CD14-positive monocyte (primary cell): ENCODE measurements at regions not wholly inside any gene's neighbourhood (a gene's known extent, or its start where the extent isn't known, plus 50 kb on each side); places are given as distances from the start of the nearest gene placed in this dataset.

Experiments
- DNase-seq, 3 donors: peaks; one replicate each; pipeline ENCODE4 v3.0.0-alpha.2; 2011 to 2022
- H2AFZ ChIP-seq: 2 replicates; pipeline ENCODE4 v1.6.0; 2012; ENCODE audit warnings: mild to moderate bottlenecking, low read depth, low read length, inconsistent platforms; ENCODE audit not compliant: insufficient read depth, poor library complexity, severe bottlenecking
- H3K27ac ChIP-seq, 2 donors: 1 replicate in 1 of 2; 2 replicates in 1 of 2; pipeline ENCODE4 v1.5.1; 2012 to 2013; ENCODE audit warnings: low read length in 2 of 2, control low read depth in 1 of 2, inconsistent platforms in 1 of 2, low read depth in 1 of 2, mild to moderate bottlenecking in 1 of 2
- H3K27me3 ChIP-seq, 2 donors: one replicate each; pipeline versions ENCODE4 v1.6.0 to v1.6.1; 2011 to 2013; ENCODE audit warnings: low read length in 2 of 2; ENCODE audit not compliant: control insufficient read depth in 2 of 2, insufficient read depth in 2 of 2
- H3K36me3 ChIP-seq, 2 donors: replicated peaks in 1 of 2; 1 replicate in 1 of 2; 2 replicates in 1 of 2; pipeline versions ENCODE4 v1.5.1 to v1.6.1; 2012 to 2013; ENCODE audit warnings: low read length in 2 of 2, control low read depth in 1 of 2, inconsistent platforms in 1 of 2, mild to moderate bottlenecking in 1 of 2; ENCODE audit not compliant: insufficient read depth in 2 of 2, control insufficient read depth in 1 of 2
- H3K4me1 ChIP-seq, 2 donors: 1 replicate in 1 of 2; 2 replicates in 1 of 2; pipeline versions ENCODE4 v1.5.1 to v1.6.1; 2012 to 2013; ENCODE audit warnings: low read length in 2 of 2, control low read depth in 1 of 2, inconsistent platforms in 1 of 2, mild to moderate bottlenecking in 1 of 2, moderate library complexity in 1 of 2; ENCODE audit not compliant: insufficient read depth in 2 of 2, control insufficient read depth in 1 of 2
- H3K4me2 ChIP-seq: replicated peaks from 2 replicates; pipeline ENCODE3; 2012; ENCODE audit warnings: low read length, moderate library complexity, mild to moderate bottlenecking; ENCODE audit not compliant: poor library complexity, severe bottlenecking; ENCODE audit errors: extremely low read depth
- H3K4me3 ChIP-seq, 3 experiments: fragments of 200-600 bp in 1 of 3; sonication (generic) in 1 of 3; replicated peaks in 1 of 3; 1 replicate in 2 of 3; 2 replicates in 1 of 3; pipeline ENCODE4 v1.5.1; 2011 to 2013; ENCODE audit warnings: low read length in 3 of 3, mild to moderate bottlenecking in 3 of 3, control low read depth in 2 of 3, low read depth in 2 of 3, inconsistent platforms in 1 of 3, moderate library complexity in 1 of 3
- H3K79me2 ChIP-seq: 2 replicates; pipeline ENCODE4 v1.6.0; 2012; ENCODE audit warnings: mild to moderate bottlenecking, control low read depth, inconsistent platforms, low read length, moderate library complexity; ENCODE audit not compliant: insufficient read depth
- H3K9ac ChIP-seq: 2 replicates; pipeline ENCODE4 v1.6.0; 2017; ENCODE audit warnings: low read length, mild to moderate bottlenecking; ENCODE audit not compliant: insufficient read depth, poor library complexity, severe bottlenecking
- H3K9me3 ChIP-seq, 2 donors: replicated peaks in 1 of 2; 1 replicate in 1 of 2; 2 replicates in 1 of 2; pipeline versions ENCODE4 v1.5.1 to v1.6.1; 2012 to 2013; ENCODE audit warnings: low read length in 2 of 2, control low read depth in 1 of 2; ENCODE audit not compliant: control insufficient read depth in 1 of 2, insufficient read depth in 1 of 2
- H4K20me1 ChIP-seq: 2 replicates; pipeline ENCODE4 v1.6.0; 2012; ENCODE audit warnings: mild to moderate bottlenecking, low read length, control low read depth, moderate library complexity; ENCODE audit not compliant: insufficient read depth
- H3K27ac Mint-ChIP-seq, 7 donors: one replicate each; pipeline ENCODE4 v1.8.0; 2020; ENCODE audit warnings: mild to moderate bottlenecking in 7 of 7, mixed read lengths in 7 of 7, moderate library complexity in 6 of 7, inconsistent platforms in 2 of 7
- H3K27me3 Mint-ChIP-seq, 3 donors: one replicate each; pipeline ENCODE4 v1.8.0; 2021 to 2022; ENCODE audit warnings: low read depth in 3 of 3, mild to moderate bottlenecking in 3 of 3, mixed read lengths in 3 of 3, moderate library complexity in 3 of 3, inconsistent platforms in 1 of 3
- H3K36me3 Mint-ChIP-seq, 2 donors: one replicate each; pipeline ENCODE4 v1.8.0; 2020; ENCODE audit warnings: mixed read lengths in 2 of 2, inconsistent platforms in 1 of 2, mild to moderate bottlenecking in 1 of 2
- H3K4me1 Mint-ChIP-seq: one replicate; pipeline ENCODE4 v1.8.0; 2020; ENCODE audit warnings: mild to moderate bottlenecking, mixed read lengths
- H3K4me3 Mint-ChIP-seq, 2 donors: one replicate each; pipeline ENCODE4 v1.8.0; 2020; ENCODE audit warnings: mild to moderate bottlenecking in 2 of 2, mixed read lengths in 2 of 2, moderate library complexity in 1 of 2
- H3K9me3 Mint-ChIP-seq, 7 donors: one replicate each; pipeline ENCODE4 v1.8.0; 2020 to 2022; ENCODE audit warnings: mixed read lengths in 7 of 7, mild to moderate bottlenecking in 6 of 7, moderate library complexity in 6 of 7, inconsistent platforms in 2 of 7
- CTCF ChIP-seq: fragments of 200-600 bp; IDR thresholded peaks from one replicate; pipeline ENCODE4 v1.8.0; 2022; ENCODE audit warnings: antibody characterized with exemption, mild to moderate bottlenecking
- WGBS: methylation state at CpG from one replicate; pipeline ENCODE4 v1.1.5; 2013; ENCODE audit warnings: missing lambda C conversion rate; ENCODE audit not compliant: insufficient coverage; 5-methylcytosine and 5-hydroxymethylcytosine counted together
- intact Hi-C, 2 donors: fragments of 100-400 bp; cut with micrococcal nuclease; formaldehyde crosslinking; loops; one replicate each; pipeline versions ENCODE4 v1.15.0 to v1.15.1; 2023

DNA sequence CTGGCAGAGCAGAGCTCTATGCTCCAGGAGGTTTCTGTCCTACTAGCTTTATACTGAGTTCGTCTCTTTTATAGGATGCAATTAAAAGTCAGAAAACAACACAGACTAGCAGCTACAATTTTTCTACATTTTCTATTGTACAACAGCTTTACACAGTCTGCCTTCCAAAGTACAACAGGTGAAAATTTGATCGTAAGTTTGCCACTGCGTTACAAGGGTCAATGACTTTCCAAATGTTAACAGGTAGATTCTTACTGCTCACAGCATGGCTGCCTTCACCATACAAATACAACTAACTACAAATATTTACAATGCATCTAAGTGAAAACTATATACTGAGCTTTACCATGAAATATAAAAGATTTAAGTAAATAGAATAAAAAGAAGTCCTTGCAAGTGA is 268.6 kb upstream of the SLCO3A1 start:
- Histone ChIP-seq H3K27me3 (no peaks in the 10 kb centered on the region), H3K36me3 (no peaks in the 10 kb centered on the region), H3K4me2 (no peak overlapping the region), H3K4me3 (no peak overlapping the region), H3K79me2 (no peaks in the 10 kb centered on the region), H4K20me1 (no peaks in the 10 kb centered on the region), H3K27ac (no peak overlapping the region), H3K9me3 (no peaks in the 10 kb centered on the region), H2AFZ (no peak overlapping the region), H3K9ac (no peak overlapping the region), H3K4me1 (no peaks in the 10 kb centered on the region)
- TF ChIP-seq CTCF: no peak
- Mint-ChIP-seq H3K27ac (no peak overlapping the region), H3K9me3 (peaks cover 0 to 14% (median 4%) of the 10 kb centered on the region in 7 donors), H3K4me1 (peaks cover under 1% of the 10 kb centered on the region), H3K36me3 (no peaks in the 10 kb centered on the region), H3K27me3 (peaks cover 0 to 2% (median 0%) of the 10 kb centered on the region in 3 donors), H3K4me3 (no peak overlapping the region)
- intact Hi-C loops: no loop called here
- DNase-seq: no peak
- no CpG with 5 or more reads among the region's 3 CpGs for WGBS

- intact Hi-C loops: no loop called here
- Histone ChIP-seq H3K4me2 (no peak overlapping the region), H3K79me2 (no peaks in the 10 kb centered on the region), H4K20me1 (no peaks in the 10 kb centered on the region), H3K4me3 (no peak overlapping the region), H3K9ac (no peak overlapping the region), H2AFZ (no peak overlapping the region), H3K36me3 (no peaks in the 10 kb centered on the region), H3K4me1 (no peaks in the 10 kb centered on the region), H3K27me3 (no peaks in the 10 kb centered on the region), H3K9me3 (no peaks in the 10 kb centered on the region), H3K27ac (no peak overlapping the region)
- DNase-seq: no peak
- no peak for TF ChIP-seq CTCF
- Mint-ChIP-seq H3K9me3 (peaks cover 0 to 10% (median 2%) of the 10 kb centered on the region in 7 donors), H3K36me3 (no peaks in the 10 kb centered on the region), H3K27ac (no peak overlapping the region), H3K4me1 (peaks cover 8% of the 10 kb centered on the region), H3K27me3 (peaks cover 0 to 3% (median 0%) of the 10 kb centered on the region in 3 donors), H3K4me3 (no peak overlapping the region)
- WGBS: 93% methylated on average over 2 of the region's 4 CpGs
Observed at GRCh38 chr15:91586560-91586959, 266.9 kb upstream of the SLCO3A1 start.
